Stomach (tissue), 8 donors: ENCODE measurements at regions not wholly inside any gene's neighbourhood (a gene's known extent, or its start where the extent isn't known, plus 50 kb on each side); places are given as distances from the start of the nearest gene placed in this dataset.
A peak's percentile ranks its signal among the peaks of the same experiment; 100 is the strongest.

Source experiments
- DNase-seq, 2 donors: peaks; one replicate each; pipeline versions ENCODE4 v3.0.0 to v3.0.0-alpha.2; 2013 to 2019
- H3K27ac ChIP-seq, 5 donors: fragments of 200-600 bp in 4 of 5; sonication (generic) in 4 of 5; one replicate each; pipeline ENCODE4 v1.5.1; 2013 to 2019; ENCODE audit warnings: mild to moderate bottlenecking in 1 of 5, moderate library complexity in 1 of 5
- H3K27me3 ChIP-seq, 3 donors: fragments of 200-600 bp; sonication (generic); one replicate each; pipeline ENCODE4 v1.5.1; 2017 to 2019; ENCODE audit warnings: mixed run types in 1 of 3
- H3K36me3 ChIP-seq, 4 donors: fragments of 200-600 bp; sonication (generic); 1 replicate in 3 of 4; 2 replicates in 1 of 4; pipeline ENCODE4 v1.5.1; 2016 to 2019
- H3K4me1 ChIP-seq, 4 donors: fragments of 200-600 bp; sonication (generic); one replicate each; pipeline ENCODE4 v1.5.1; 2016 to 2019
- H3K4me3 ChIP-seq, 4 donors: fragments of 200-600 bp; sonication (generic) in 3 of 4; one replicate each; pipeline ENCODE4 v1.5.1; 2016 to 2019; ENCODE audit warnings: mild to moderate bottlenecking in 1 of 4
- H3K9me3 ChIP-seq, 4 donors: fragments of 200-600 bp; sonication (generic); one replicate each; pipeline ENCODE4 v1.5.1; 2016 to 2019
- CTCF ChIP-seq, 7 experiments: fragments of 450-650 bp in 4 of 7; fragments of 200-600 bp in 3 of 7; sonication (generic) in 3 of 7; IDR thresholded peaks; one replicate each; pipeline ENCODE4 v1.5.1; 2016 to 2019; ENCODE audit warnings: antibody characterized with exemption in 7 of 7, control low read depth in 2 of 7, mild to moderate bottlenecking in 1 of 7
- EP300 ChIP-seq: sonication (generic); formaldehyde crosslinking; IDR thresholded peaks from one replicate; pipeline ENCODE4 v1.6.1; 2017; ENCODE audit warnings: antibody characterized with exemption
- POLR2A ChIP-seq, 4 donors: fragments of 450-650 bp; IDR thresholded peaks; one replicate each; pipeline ENCODE4 v1.6.1; 2016; ENCODE audit warnings: antibody characterized with exemption in 4 of 4, control low read depth in 2 of 4, mild to moderate bottlenecking in 1 of 4, moderate library complexity in 1 of 4
- POLR2AphosphoS5 ChIP-seq, 3 donors: sonication (generic); formaldehyde crosslinking; IDR thresholded peaks; one replicate each; pipeline ENCODE4 v1.6.1; 2016; ENCODE audit warnings: antibody characterized with exemption in 3 of 3
- WGBS, 5 donors: extraction: QIAGEN DNeasy Blood & Tissue Kit in 3 of 5; methylation state at CpG; one replicate each; pipeline versions ENCODE4 v1.1.5 to v1.1.7; 2013 to 2018; 5-methylcytosine and 5-hydroxymethylcytosine counted together
- intact Hi-C: fragments of 100-400 bp; cut with DNase I; formaldehyde crosslinking; loops from one replicate; pipeline ENCODE4 v1.15.1; 2023; ENCODE audit warnings: low total_unique reads
- donor health status: healthy with polysubstance abuse.
- donor health status: Bipolar disorder and iron deficiency.
- donor health status: healthy.

GRCh38 chr11:97738751-97739150 lies 1282.0 kb upstream of the CNTN5 start:
- Histone ChIP-seq H3K27me3 (no peaks in the 10 kb centered on the region), H3K27ac (no peak overlapping the region), H3K36me3 (no peaks in the 10 kb centered on the region), H3K4me1 (no peaks in the 10 kb centered on the region), H3K4me3 (no peak overlapping the region), H3K9me3 (peaks cover 0 to 25% (median 3%) of the 10 kb centered on the region in 4 donors)
- WGBS, 5 donors, result 73 to 85% (median 82%) methylated on average over 2 of the region's 2 CpGs
- TF ChIP-seq POLR2AphosphoS5 (IDR thresholded peaks at IDR 0.05) (no peak), EP300 (no peak), POLR2A (IDR thresholded peaks at IDR 0.05) (no peak), CTCF (IDR thresholded peaks at IDR 0.05) (no peak)
- intact Hi-C loops, result no loop called here
- DNase-seq, result no peak

GRCh38 chr11:97739932-97740800 lies 1280.6 kb upstream of the CNTN5 start:
- Histone ChIP-seq H3K4me1 (no peaks in the 10 kb centered on the region), H3K27ac (no peak overlapping the region), H3K4me3 (no peak overlapping the region), H3K36me3 (no peaks in the 10 kb centered on the region), H3K27me3 (no peaks in the 10 kb centered on the region), H3K9me3 (peaks cover 0 to 31% (median 3%) of the 10 kb centered on the region in 4 donors)
- 54 to 79% (median 72%) methylated on average over 4 of the region's 4 CpGs for WGBS, 5 donors
- TF ChIP-seq POLR2A (IDR thresholded peaks at IDR 0.05) (no peak), EP300 (no peak), CTCF (IDR thresholded peaks at IDR 0.05) (no peak), POLR2AphosphoS5 (IDR thresholded peaks at IDR 0.05) (no peak)
- intact Hi-C loops, result no loop called here
- peak in 1 of 2 donors; percentile 50 for DNase-seq

GRCh38 chr11:97740801-97741151 lies 1280.0 kb upstream of the CNTN5 start:
- H3K27me3 ChIP-seq, result no peaks in the 10 kb centered on the region
- peaks cover 0 to 25% (median 3%) of the 10 kb centered on the region in 4 donors for H3K9me3 ChIP-seq
- intact Hi-C loops, result no loop called here
- TF ChIP-seq CTCF (IDR thresholded peaks at IDR 0.05) (no peak), EP300 (no peak), POLR2A (IDR thresholded peaks at IDR 0.05) (no peak), POLR2AphosphoS5 (IDR thresholded peaks at IDR 0.05) (no peak)
- H3K4me3 ChIP-seq, result no peak overlapping the region
- no peak overlapping the region for H3K27ac ChIP-seq
- no peak for DNase-seq
- H3K4me1 ChIP-seq, result no peaks in the 10 kb centered on the region
- no peaks in the 10 kb centered on the region for H3K36me3 ChIP-seq
- WGBS, 5 donors, result 67 to 93% (median 89%) methylated on average over 1 of the region's 1 CpG

GRCh38 chr11:97742717-97743116 lies 1278.0 kb upstream of the CNTN5 start:
- H3K36me3 ChIP-seq, result no peaks in the 10 kb centered on the region
- H3K27ac ChIP-seq, result no peak overlapping the region
- 58 to 74% (median 69%) methylated on average over 3 of the region's 3 CpGs for WGBS, 5 donors
- no peaks in the 10 kb centered on the region for H3K27me3 ChIP-seq
- DNase-seq, result no peak
- no peak overlapping the region for H3K4me3 ChIP-seq
- intact Hi-C loops, result no loop called here
- TF ChIP-seq POLR2A (IDR thresholded peaks at IDR 0.05), result no peak
- no peak for TF ChIP-seq POLR2AphosphoS5 (IDR thresholded peaks at IDR 0.05)
- TF ChIP-seq CTCF (IDR thresholded peaks at IDR 0.05), result no peak
- no peak for TF ChIP-seq EP300
- H3K9me3 ChIP-seq, result peaks cover 0 to 20% (median 0%) of the 10 kb centered on the region in 4 donors
- no peaks in the 10 kb centered on the region for H3K4me1 ChIP-seq
